AG04449 (cell line): ENCODE measurements at regions not wholly inside any gene's neighbourhood (a gene's known extent, or its start where the extent isn't known, plus 50 kb on each side); places are given as distances from the start of the nearest gene placed in this dataset.

ENCODE experiments used
- CTCF ChIA-PET: fragments of 350-600 bp; formaldehyde crosslinking; extraction: SDS; loops from one replicate; lab custom pipeline; 2021; ENCODE audit warnings: antibody characterized with exemption; lab: Yijun Ruan, JAX
- POLR2A ChIA-PET: fragments of 400-600, 350-600 bp; formaldehyde crosslinking; extraction: SDS; loops from one replicate; lab custom pipeline; 2020; ENCODE audit warnings: antibody characterized with exemption, inconsistent platforms; lab: Yijun Ruan, JAX
- DNase-seq: peaks from one replicate; pipeline ENCODE4 v3.0.0-alpha.2; 2010; ENCODE audit warnings: low read depth, low spot score
- H3K4me3 ChIP-seq: 2 replicates; pipeline ENCODE4 v1.5.1; 2011; ENCODE audit warnings: low read depth, mild to moderate bottlenecking, control low read depth, low read length
- CTCF ChIP-seq: IDR thresholded peaks from one replicate; pipeline ENCODE4 v1.5.1; 2011; ENCODE audit warnings: mild to moderate bottlenecking, moderate library complexity, low read length, control low read depth, inconsistent platforms; ENCODE audit not compliant: insufficient read depth; ENCODE audit errors: missing control alignments

DNA sequence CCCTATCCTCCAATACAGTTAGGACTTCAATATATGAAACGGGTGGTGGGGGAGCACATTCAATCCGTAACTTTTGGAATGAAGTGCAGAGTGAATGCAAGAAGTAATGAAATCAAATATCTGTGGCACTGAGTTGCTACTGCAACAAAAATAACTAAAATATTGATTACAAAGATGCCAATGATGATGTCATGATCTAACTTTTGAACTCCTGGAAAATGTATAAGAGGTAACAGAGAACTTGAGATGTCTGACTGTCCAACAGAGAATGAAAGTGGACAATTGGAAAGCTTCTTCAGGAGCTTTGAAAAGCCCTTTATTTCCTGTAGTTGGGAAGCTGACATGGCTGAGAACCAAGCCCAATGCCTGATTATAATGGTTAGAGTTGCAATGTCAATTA is 279.9 kb downstream of the ZBBX start:
- ChIA-PET POLR2A (no interaction called here), CTCF (no interaction called here)
- DNase-seq, result no peak
- TF ChIP-seq CTCF, result no peak
- no peak overlapping the region for H3K4me3 ChIP-seq

- no peak overlapping the region for H3K4me3 ChIP-seq
- ChIA-PET CTCF (no interaction called here), POLR2A (no interaction called here)
- TF ChIP-seq CTCF, result no peak
- DNase-seq, result no peak
Observed at GRCh38 chr3:167095976-167096375, 284.1 kb downstream of the ZBBX start.

GRCh38 chr3:167094632-167095031 is 285.5 kb downstream of the ZBBX start:
- ChIA-PET CTCF (no interaction called here), POLR2A (no interaction called here)
- no peak for DNase-seq
- TF ChIP-seq CTCF, result no peak
- H3K4me3 ChIP-seq, result no peak overlapping the region

DNA sequence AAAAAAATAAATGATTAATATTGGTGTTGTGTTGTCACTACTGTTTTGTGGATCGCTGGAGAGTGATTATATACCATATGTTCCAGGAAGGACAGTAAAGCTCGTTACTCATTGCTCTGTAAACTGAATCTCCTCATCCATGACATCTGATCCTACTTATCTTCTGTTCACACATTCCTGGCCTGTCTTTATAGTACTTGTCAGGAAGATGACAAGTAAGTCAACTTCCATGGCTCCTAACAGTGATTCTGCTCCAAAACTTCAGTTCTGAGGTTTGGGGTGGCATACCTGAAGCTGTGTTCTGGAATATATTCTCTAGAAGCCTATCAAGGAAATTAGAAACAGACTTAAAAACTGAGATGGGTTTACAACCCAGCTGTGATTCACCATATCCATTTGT is 288.9 kb downstream of the ZBBX start:
- ChIA-PET CTCF (no interaction called here), POLR2A (no interaction called here)
- no peak for DNase-seq
- TF ChIP-seq CTCF, result no peak
- no peak overlapping the region for H3K4me3 ChIP-seq

DNA sequence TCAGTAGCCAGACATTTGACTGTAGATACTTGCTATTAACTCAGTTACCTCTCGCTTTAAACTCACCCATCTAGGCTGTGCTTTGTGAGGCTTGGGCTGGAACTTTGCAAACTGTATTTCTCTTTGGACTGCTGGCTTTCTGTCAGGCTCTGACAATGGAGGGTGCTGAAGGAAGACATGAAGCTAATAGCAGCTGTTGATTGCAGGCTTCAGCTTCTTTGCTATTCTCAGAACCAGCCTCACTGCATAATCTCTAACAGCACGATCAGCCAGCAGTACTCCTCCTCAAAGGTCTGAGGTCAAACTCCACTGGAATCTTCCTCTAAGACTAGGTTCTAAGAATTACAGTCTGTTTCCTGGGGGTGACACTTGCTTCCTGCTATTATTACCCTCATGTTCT is 295.6 kb downstream of the ZBBX start:
- TF ChIP-seq CTCF, result no peak
- CTCF ChIA-PET, result no interaction called here
- H3K4me3 ChIP-seq, result no peak overlapping the region
- POLR2A ChIA-PET, result no interaction called here
- DNase-seq, result no peak

DNA sequence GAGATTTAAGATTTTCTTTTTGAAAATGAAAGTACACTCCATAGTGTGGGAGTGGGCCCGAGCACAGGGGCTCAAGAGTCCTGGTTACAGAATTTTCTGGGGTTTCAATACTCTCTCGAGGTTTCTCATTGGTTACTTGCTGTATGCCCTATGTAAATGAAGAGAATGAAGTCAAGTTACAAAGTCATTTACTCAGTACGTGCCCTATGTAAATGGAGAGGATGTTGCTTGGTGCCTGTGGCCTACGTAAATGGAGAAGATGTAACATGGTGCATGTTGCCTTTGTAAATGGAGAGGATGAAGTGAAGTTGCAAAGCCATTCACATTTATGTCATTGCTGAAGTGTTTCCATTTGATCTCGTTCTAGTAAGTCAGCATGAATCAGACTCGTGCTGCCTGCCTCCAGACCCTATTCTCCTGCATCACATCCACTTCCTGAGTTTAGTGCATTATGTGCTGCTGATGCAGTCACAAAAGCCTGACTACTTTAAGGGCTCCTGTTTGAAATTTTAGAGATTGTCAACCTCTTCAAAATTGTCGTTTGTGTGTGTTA is 302.0 kb downstream of the ZBBX start:
- POLR2A ChIA-PET, result no interaction called here
- no peak for DNase-seq

More for the DNA sequence above, 302.0 kb downstream of the ZBBX start:
- CTCF ChIA-PET, result no interaction called here
- TF ChIP-seq CTCF, result no peak
- H3K4me3 ChIP-seq, result no peak overlapping the region
